ENCODE measurements at regions not wholly inside any gene's neighbourhood (a gene's known extent, or its start where the extent isn't known, plus 50 kb on each side); places are given as distances from the start of the nearest gene placed in this dataset.
"Not testable (repeated sequence)": the region's sequence is repeated elsewhere in the genome, so short reads cannot be mapped to it uniquely, and the experiment has no call there.

DNA sequence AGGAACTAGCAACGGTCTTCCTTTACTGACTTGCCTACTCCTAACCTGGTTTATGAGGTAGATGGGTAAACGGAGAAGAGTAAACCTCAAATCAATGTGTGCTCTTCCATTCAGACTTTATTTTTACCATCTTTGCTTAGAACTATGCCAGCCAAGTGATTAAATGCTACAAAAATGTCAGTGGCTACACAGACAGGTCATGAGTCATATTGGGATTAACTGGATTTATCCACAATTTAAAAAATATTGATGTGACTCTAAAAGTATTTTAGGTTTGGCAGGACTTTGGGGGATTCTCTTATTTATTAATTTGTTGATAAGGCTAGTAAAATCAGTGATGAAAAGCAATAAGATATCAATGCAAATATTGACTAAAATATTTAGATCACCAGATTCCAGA lies 275.0 kb downstream of the PLK2 start:
- Histone ChIP-seq H3K9ac (ENCODE audit: low read depth in 1 of 3, low read length in 3 of 3) (no peak overlapping the region), H3K9me3 (ENCODE audit: control insufficient read depth in 3 of 3, low read length in 3 of 3) (no peaks in the 10 kb centered on the region), H3K4me3 (ENCODE audit: low read length in 3 of 3) (no peak overlapping the region), H3K4me1 (ENCODE audit: control insufficient read depth in 3 of 3, insufficient read depth in 3 of 3, low read length in 3 of 3) (peaks cover 2 to 6% (median 2%) of the 10 kb centered on the region in 3 donors), H3K27ac (ENCODE audit: low read depth, low read length) (no peak overlapping the region), H3K27me3 (ENCODE audit: control insufficient read depth in 3 of 3, insufficient read depth in 3 of 3, low read length in 3 of 3) (no peaks in the 10 kb centered on the region), H3K36me3 (ENCODE audit: control insufficient read depth in 3 of 3, insufficient read depth in 3 of 3, low read length in 3 of 3) (no peaks in the 10 kb centered on the region)

DNA sequence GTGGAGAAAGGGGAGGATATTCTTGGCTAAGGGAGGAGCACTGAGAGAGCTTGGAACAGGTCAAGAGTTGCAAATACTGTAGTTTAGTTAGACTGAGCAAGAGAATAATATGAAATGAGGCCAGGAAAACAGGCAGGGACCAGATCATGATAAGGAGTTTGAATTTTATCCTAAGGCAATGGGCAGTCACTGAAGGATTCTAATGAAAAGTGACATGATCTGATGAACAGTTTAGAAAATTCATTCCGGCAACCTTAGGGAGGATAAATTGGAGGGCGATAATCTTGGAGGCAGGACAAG lies 276.1 kb downstream of the PLK2 start:
- Histone ChIP-seq H3K27me3 (ENCODE audit: control insufficient read depth in 3 of 3, insufficient read depth in 3 of 3, low read length in 3 of 3) (no peaks in the 10 kb centered on the region), H3K4me1 (ENCODE audit: control insufficient read depth in 3 of 3, insufficient read depth in 3 of 3, low read length in 3 of 3) (peaks cover 2 to 3% (median 2%) of the 10 kb centered on the region in 3 donors), H3K9ac (ENCODE audit: low read depth in 1 of 3, low read length in 3 of 3) (no peak overlapping the region), H3K9me3 (ENCODE audit: control insufficient read depth in 3 of 3, low read length in 3 of 3) (no peaks in the 10 kb centered on the region), H3K27ac (ENCODE audit: low read depth, low read length) (no peak overlapping the region), H3K4me3 (ENCODE audit: low read length in 3 of 3) (no peak overlapping the region), H3K36me3 (ENCODE audit: control insufficient read depth in 3 of 3, insufficient read depth in 3 of 3, low read length in 3 of 3) (no peaks in the 10 kb centered on the region)

DNA sequence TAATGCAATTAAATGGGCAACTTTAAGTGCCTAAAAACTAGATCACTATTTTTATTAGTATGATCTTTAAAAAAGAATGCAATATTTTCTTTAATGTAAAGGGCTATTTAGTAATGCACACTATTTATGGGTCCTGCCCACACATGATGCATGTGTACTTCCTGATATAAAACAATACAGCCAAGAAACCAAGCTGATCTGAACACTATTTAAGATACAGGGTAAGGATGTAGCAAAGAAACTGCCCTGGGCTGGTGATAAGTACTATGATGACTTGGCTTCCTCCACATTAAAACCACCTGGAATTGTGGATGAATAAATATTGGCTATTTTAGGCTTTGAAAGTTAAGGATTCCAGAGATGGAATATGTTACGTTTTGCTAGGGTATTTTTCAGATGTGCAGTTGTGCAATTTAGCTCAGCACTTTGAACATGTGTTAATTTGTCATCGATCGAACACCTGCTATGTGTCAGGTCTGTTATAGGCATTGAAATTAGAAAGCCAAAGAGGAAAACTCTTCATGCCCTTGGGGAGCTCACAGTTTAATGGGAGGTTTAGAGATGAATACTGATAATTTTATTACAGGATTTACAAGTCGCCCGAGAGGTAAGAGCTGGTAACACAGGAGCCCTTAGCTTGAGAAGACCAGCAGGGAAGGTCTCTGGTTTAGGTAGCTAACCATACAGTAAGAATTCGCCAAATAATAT lies 276.7 kb downstream of the PLK2 start:
- H3K27me3 ChIP-seq (ENCODE audit: control insufficient read depth in 3 of 3, insufficient read depth in 3 of 3, low read length in 3 of 3): no peaks in the 10 kb centered on the region
- H3K4me3 ChIP-seq (ENCODE audit: low read length in 3 of 3): no peak overlapping the region
- H3K9me3 ChIP-seq (ENCODE audit: control insufficient read depth in 3 of 3, low read length in 3 of 3): no peaks in the 10 kb centered on the region
- H3K4me1 ChIP-seq (ENCODE audit: control insufficient read depth in 3 of 3, insufficient read depth in 3 of 3, low read length in 3 of 3): peaks cover 2 to 3% (median 2%) of the 10 kb centered on the region in 3 donors
- no peak overlapping the region for H3K9ac ChIP-seq (ENCODE audit: low read depth in 1 of 3, low read length in 3 of 3)
- no peaks in the 10 kb centered on the region for H3K36me3 ChIP-seq (ENCODE audit: control insufficient read depth in 3 of 3, insufficient read depth in 3 of 3, low read length in 3 of 3)
- H3K27ac ChIP-seq (ENCODE audit: low read depth, low read length): no peak overlapping the region

DNA sequence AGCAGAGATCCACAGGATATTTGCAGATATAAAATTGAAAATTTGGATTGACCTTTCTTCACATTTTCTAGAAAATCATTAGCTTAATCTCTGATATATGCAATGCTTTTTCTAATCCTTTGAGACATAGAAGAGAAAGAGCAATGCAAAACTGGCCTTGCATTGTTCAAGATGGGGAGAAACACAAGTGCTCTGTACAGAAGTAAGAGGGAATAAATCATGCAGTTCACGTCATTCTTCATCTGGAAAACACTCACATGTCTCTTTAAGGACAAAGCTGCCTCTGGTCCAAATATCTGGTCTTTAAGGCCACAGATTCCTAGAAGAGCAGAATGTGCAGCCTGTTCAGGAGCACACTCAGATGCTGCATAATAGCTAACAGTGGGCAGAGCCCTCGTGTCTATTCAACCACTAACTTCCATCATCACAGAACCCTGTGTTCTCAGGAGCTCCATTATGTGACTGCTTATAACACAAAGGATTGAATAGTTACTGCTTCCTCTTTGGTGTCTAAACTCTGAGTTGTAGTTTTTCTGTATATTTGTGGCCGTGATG lies 277.5 kb downstream of the PLK2 start:
- Histone ChIP-seq H3K27ac (ENCODE audit: low read depth, low read length) (no peak overlapping the region), H3K27me3 (ENCODE audit: control insufficient read depth in 3 of 3, insufficient read depth in 3 of 3, low read length in 3 of 3) (no peaks in the 10 kb centered on the region), H3K9me3 (ENCODE audit: control insufficient read depth in 3 of 3, low read length in 3 of 3) (no peaks in the 10 kb centered on the region), H3K9ac (ENCODE audit: low read depth in 1 of 3, low read length in 3 of 3) (no peak overlapping the region), H3K4me1 (ENCODE audit: control insufficient read depth in 3 of 3, insufficient read depth in 3 of 3, low read length in 3 of 3) (peaks cover 0 to 2% (median 2%) of the 10 kb centered on the region in 3 donors), H3K36me3 (ENCODE audit: control insufficient read depth in 3 of 3, insufficient read depth in 3 of 3, low read length in 3 of 3) (no peaks in the 10 kb centered on the region), H3K4me3 (ENCODE audit: low read length in 3 of 3) (no peak overlapping the region)

DNA sequence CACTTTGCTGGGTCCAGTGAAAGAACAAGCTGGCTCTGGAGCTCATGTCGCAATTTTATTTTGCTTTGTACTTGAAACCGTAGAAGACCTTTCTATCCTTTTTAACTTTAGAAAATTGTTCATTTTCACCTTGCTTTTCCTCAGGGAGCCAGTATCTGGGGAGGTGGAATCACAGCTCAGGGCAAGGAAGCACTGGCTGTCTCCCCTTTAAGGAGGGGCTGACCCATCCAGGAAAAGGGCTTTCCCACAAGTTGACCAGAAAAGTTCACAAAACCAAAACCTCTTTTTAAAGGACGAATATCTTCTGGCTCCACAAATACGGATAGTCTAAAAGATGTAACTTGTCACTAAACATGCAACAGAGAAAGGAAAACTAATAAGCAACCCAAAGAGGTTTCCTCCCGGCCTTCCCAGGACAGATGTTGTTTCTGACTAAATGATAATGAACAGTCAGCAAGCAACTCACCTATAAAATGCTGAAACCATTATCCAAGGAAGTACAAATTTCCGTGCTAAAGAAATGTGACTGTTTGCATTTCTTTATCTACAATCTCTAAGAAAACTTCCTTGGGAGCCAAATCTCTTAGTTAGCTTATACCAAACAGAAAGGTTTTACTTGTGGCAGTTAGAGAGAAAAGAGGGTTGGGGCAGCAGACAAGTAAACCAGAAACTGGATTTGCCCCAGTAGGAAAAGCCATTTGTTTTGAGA lies 278.2 kb downstream of the PLK2 start:
- Histone ChIP-seq H3K4me1 (ENCODE audit: control insufficient read depth in 3 of 3, insufficient read depth in 3 of 3, low read length in 3 of 3) (peaks cover 0 to 2% (median 2%) of the 10 kb centered on the region in 3 donors), H3K4me3 (ENCODE audit: low read length in 3 of 3) (no peak overlapping the region), H3K36me3 (ENCODE audit: control insufficient read depth in 3 of 3, insufficient read depth in 3 of 3, low read length in 3 of 3) (no peaks in the 10 kb centered on the region), H3K27me3 (ENCODE audit: control insufficient read depth in 3 of 3, insufficient read depth in 3 of 3, low read length in 3 of 3) (no peaks in the 10 kb centered on the region), H3K9me3 (ENCODE audit: control insufficient read depth in 3 of 3, low read length in 3 of 3) (no peaks in the 10 kb centered on the region), H3K27ac (ENCODE audit: low read depth, low read length) (no peak overlapping the region), H3K9ac (ENCODE audit: low read depth in 1 of 3, low read length in 3 of 3) (no peak overlapping the region)

DNA sequence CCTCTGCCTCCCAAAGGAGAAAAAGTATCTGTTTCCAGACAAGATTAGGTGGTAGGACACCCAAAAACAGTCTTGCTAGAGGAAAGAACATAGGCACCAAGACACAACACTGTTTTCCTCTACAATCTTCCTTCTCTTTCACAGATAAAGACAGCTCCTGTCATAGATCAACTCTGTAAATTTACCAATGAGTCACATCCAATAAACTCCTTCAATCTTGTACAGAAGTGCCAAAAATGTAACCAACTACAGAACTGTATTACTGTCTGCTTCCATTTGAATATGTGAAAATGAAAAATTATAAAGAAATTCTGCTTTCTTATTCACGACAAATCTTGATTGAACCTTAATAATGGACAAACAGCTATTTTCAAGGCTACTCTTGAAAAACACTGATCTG lies 286.9 kb downstream of the PLK2 start:
- no peak overlapping the region for H3K4me3 ChIP-seq (ENCODE audit: low read length in 3 of 3)
- H3K9ac ChIP-seq (ENCODE audit: low read depth in 1 of 3, low read length in 3 of 3): no peak overlapping the region
- no peaks in the 10 kb centered on the region for H3K27me3 ChIP-seq (ENCODE audit: control insufficient read depth in 3 of 3, insufficient read depth in 3 of 3, low read length in 3 of 3)
- no peaks in the 10 kb centered on the region for H3K9me3 ChIP-seq (ENCODE audit: control insufficient read depth in 3 of 3, low read length in 3 of 3)
- no peak overlapping the region for H3K27ac ChIP-seq (ENCODE audit: low read depth, low read length)
- H3K36me3 ChIP-seq (ENCODE audit: control insufficient read depth in 3 of 3, insufficient read depth in 3 of 3, low read length in 3 of 3): no peaks in the 10 kb centered on the region
- H3K4me1 ChIP-seq (ENCODE audit: control insufficient read depth in 3 of 3, insufficient read depth in 3 of 3, low read length in 3 of 3): no peaks in the 10 kb centered on the region

DNA sequence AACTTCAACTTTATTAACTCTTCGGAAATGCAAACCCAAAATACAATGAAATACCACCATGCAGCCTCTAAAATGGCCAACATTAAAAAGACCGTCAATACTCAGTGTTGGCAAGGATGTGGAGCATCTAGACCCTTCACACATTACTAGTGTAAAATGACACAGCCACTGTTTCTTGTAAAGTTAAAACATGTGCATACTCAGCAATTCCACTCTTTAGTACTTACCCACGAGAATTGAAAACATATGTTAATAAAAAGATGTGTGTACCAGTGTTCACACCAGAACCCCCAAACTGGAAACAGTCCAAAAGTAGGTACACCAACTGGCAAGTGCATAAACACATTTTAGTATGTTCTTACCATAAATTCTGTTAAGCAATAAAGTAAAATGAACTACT lies 294.7 kb downstream of the PLK2 start:
- Histone ChIP-seq H3K27ac (ENCODE audit: low read depth, low read length) (no peak overlapping the region), H3K9ac (ENCODE audit: low read depth in 1 of 3, low read length in 3 of 3) (no peak overlapping the region), H3K9me3 (ENCODE audit: control insufficient read depth in 3 of 3, low read length in 3 of 3) (peaks cover 0 to 4% (median 0%) of the 10 kb centered on the region in 3 donors), H3K27me3 (ENCODE audit: control insufficient read depth in 3 of 3, insufficient read depth in 3 of 3, low read length in 3 of 3) (no peaks in the 10 kb centered on the region), H3K4me1 (ENCODE audit: control insufficient read depth in 3 of 3, insufficient read depth in 3 of 3, low read length in 3 of 3) (no peaks in the 10 kb centered on the region), H3K4me3 (ENCODE audit: low read length in 3 of 3) (no peak overlapping the region), H3K36me3 (ENCODE audit: control insufficient read depth in 3 of 3, insufficient read depth in 3 of 3, low read length in 3 of 3) (no peaks in the 10 kb centered on the region)

DNA sequence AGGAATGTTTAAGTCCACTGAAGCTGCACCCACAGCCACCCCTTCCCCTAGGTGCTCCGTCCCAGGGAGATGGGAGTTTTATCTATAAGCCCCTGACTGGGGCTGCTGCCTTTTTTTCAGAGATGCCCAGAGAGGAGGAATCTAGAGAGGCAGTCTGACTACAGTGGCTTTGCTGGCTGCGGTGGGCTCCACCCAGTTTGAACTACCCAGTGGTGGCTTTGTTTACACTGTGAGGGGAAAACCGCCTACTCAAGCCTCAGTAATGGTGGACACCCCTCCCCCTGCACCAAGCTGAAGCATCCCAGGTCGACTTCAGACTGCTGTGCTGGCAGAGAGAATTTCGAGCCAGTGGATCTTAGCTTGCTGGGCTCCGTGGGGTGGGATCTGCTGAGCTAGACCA lies 298.0 kb downstream of the PLK2 start:
- H3K27me3 ChIP-seq (ENCODE audit: control insufficient read depth in 3 of 3, insufficient read depth in 3 of 3, low read length in 3 of 3); H3K36me3 ChIP-seq (ENCODE audit: control insufficient read depth in 3 of 3, insufficient read depth in 3 of 3, low read length in 3 of 3); H3K4me1 ChIP-seq (ENCODE audit: control insufficient read depth in 3 of 3, insufficient read depth in 3 of 3, low read length in 3 of 3); H3K9ac ChIP-seq (ENCODE audit: low read depth in 1 of 3, low read length in 3 of 3); H3K9me3 ChIP-seq (ENCODE audit: control insufficient read depth in 3 of 3, low read length in 3 of 3); H3K27ac ChIP-seq (ENCODE audit: low read depth, low read length); H3K4me3 ChIP-seq (ENCODE audit: low read length in 3 of 3): not testable (repeated sequence)

DNA sequence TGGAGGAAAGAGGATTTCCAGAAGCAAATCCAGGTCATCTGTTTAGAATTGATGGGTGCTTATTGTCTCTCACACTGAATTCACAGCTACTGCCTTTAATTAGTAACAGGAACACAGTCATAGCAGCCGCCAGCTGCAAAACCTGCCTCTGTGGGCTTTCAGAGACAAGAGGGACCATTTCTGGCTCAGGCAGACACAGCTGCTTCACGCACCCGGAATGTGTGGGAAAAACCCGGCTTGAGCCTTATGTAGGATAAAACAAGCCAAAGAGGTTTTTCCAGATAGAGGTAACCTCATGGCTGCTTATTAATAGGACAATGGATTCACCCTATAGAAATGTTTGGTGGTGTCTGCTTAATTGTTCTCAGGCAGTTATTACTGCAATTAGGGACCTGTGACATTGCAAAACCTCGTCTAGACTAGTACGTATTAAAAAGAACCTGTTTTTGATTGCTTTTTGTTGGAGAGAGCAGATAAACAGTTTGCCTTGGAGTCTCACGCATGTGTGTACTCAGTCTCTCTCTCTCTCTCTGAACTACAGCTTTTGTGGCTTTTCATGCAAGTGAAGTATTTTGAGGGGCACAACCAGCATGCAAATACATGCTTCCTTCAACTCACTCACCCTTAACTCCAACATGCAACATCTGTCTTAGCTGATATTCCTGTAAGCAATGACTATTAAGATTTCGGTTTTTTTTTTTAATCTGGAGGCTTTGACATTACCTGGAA lies 302.7 kb downstream of the PLK2 start:
- Histone ChIP-seq H3K27ac (ENCODE audit: low read depth, low read length) (no peak overlapping the region), H3K4me1 (ENCODE audit: control insufficient read depth in 3 of 3, insufficient read depth in 3 of 3, low read length in 3 of 3) (peaks cover 9 to 12% (median 10%) of the 10 kb centered on the region in 3 donors), H3K9me3 (ENCODE audit: control insufficient read depth in 3 of 3, low read length in 3 of 3) (peaks cover 0 to 4% (median 2%) of the 10 kb centered on the region in 3 donors), H3K4me3 (ENCODE audit: low read length in 3 of 3) (no peak overlapping the region), H3K9ac (ENCODE audit: low read depth in 1 of 3, low read length in 3 of 3) (no peak overlapping the region), H3K27me3 (ENCODE audit: control insufficient read depth in 3 of 3, insufficient read depth in 3 of 3, low read length in 3 of 3) (no peaks in the 10 kb centered on the region), H3K36me3 (ENCODE audit: control insufficient read depth in 3 of 3, insufficient read depth in 3 of 3, low read length in 3 of 3) (no peaks in the 10 kb centered on the region)

DNA sequence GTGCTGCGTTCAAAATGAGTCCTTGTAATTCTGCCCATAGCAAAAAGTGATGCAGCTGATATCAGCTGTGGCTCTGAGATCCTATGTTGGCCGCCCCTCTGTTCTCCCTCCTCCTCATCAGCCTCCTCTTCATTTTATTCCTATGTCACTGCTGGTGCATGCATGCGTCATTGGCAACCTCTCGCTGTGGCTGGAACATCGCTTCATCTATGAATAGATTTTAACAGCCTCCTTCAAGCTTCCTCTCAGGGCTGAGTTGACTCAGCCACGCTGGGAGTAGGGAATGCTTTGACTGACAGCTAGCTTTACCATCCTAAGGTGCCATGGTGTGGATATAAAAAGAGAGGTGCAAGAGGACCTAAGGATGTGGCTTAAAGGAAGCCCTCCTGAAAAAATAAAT lies 303.5 kb downstream of the PLK2 start:
- H3K4me3 ChIP-seq (ENCODE audit: low read length in 3 of 3): no peak overlapping the region
- peaks cover 0 to 2% (median 2%) of the 10 kb centered on the region in 3 donors for H3K9me3 ChIP-seq (ENCODE audit: control insufficient read depth in 3 of 3, low read length in 3 of 3)
- no peak overlapping the region for H3K9ac ChIP-seq (ENCODE audit: low read depth in 1 of 3, low read length in 3 of 3)
- no peak overlapping the region for H3K27ac ChIP-seq (ENCODE audit: low read depth, low read length)
- H3K27me3 ChIP-seq (ENCODE audit: control insufficient read depth in 3 of 3, insufficient read depth in 3 of 3, low read length in 3 of 3): no peaks in the 10 kb centered on the region
- H3K4me1 ChIP-seq (ENCODE audit: control insufficient read depth in 3 of 3, insufficient read depth in 3 of 3, low read length in 3 of 3): peaks cover 9 to 12% (median 10%) of the 10 kb centered on the region in 3 donors
- no peaks in the 10 kb centered on the region for H3K36me3 ChIP-seq (ENCODE audit: control insufficient read depth in 3 of 3, insufficient read depth in 3 of 3, low read length in 3 of 3)

Data from skeletal muscle tissue (tissue), 3 donors.